Natural killer cell treated with Interleukin-12 subunit alpha and Interleukin-12 subunit beta and Interleukin-15 and Interleukin-18, amount 100 ng/mL, for 72 hours (primary cell): ENCODE measurements at regions not wholly inside any gene's neighbourhood (a gene's known extent, or its start where the extent isn't known, plus 50 kb on each side); places are given as distances from the start of the nearest gene placed in this dataset.
"Not testable (repeated sequence)": the region's sequence is repeated elsewhere in the genome, so short reads cannot be mapped to it uniquely, and the experiment has no call there.

Experiments used
- ATAC-seq, 2 donors: fragments of 150-1000 bp; cut with Tn5 transposase in 1 of 2; sonication (Bioruptor Pico), chemical (Tn5 transposase) in 1 of 2; 2 replicates each; pipeline ENCODE4 v1.10.0; 2021
- DNase-seq: peaks from one replicate; pipeline ENCODE4 v3.0.0; 2022; ENCODE audit warnings: low spot score
- H3K27ac Mint-ChIP-seq, 2 donors: 1 replicate in 1 of 2; 2 replicates in 1 of 2; pipeline ENCODE4 v1.8.0; 2022; ENCODE audit warnings: mixed read lengths in 2 of 2, mild to moderate bottlenecking in 1 of 2, moderate library complexity in 1 of 2
- H3K27me3 Mint-ChIP-seq, 2 donors: 1 replicate in 1 of 2; 2 replicates in 1 of 2; pipeline ENCODE4 v1.8.0; 2022; ENCODE audit warnings: mixed read lengths in 2 of 2
- H3K36me3 Mint-ChIP-seq: one replicate; pipeline ENCODE4 v1.8.0; 2022; ENCODE audit warnings: mixed read lengths
- H3K4me1 Mint-ChIP-seq, 2 donors: 1 replicate in 1 of 2; 2 replicates in 1 of 2; pipeline ENCODE4 v1.8.0; 2022; ENCODE audit warnings: low read depth in 2 of 2, mixed read lengths in 2 of 2, mild to moderate bottlenecking in 1 of 2
- H3K4me3 Mint-ChIP-seq: one replicate; pipeline ENCODE4 v1.8.0; 2022; ENCODE audit warnings: mixed read lengths
- H3K9me3 Mint-ChIP-seq: 2 replicates; pipeline ENCODE4 v1.8.0; 2022; ENCODE audit warnings: mixed read lengths

GRCh38 chr14:30227436-30227835 is 299.8 kb upstream of the PRKD1 start:
- peaks cover 11% of the 10 kb centered on the region for H3K9me3 Mint-ChIP-seq
- H3K4me1 Mint-ChIP-seq, result no peaks in the 10 kb centered on the region
- no peaks in the 10 kb centered on the region for H3K27me3 Mint-ChIP-seq
- no peak overlapping the region for H3K27ac Mint-ChIP-seq
- no peaks in the 10 kb centered on the region for H3K36me3 Mint-ChIP-seq
- no peak overlapping the region for H3K4me3 Mint-ChIP-seq
- DNase-seq, result no peak
- no peak for ATAC-seq

GRCh38 chr14:30227876-30228275 is 300.2 kb upstream of the PRKD1 start:
- H3K4me1 Mint-ChIP-seq, result no peaks in the 10 kb centered on the region
- no peak for DNase-seq
- ATAC-seq, result no peak
- H3K27me3 Mint-ChIP-seq, result no peaks in the 10 kb centered on the region
- no peak overlapping the region for H3K4me3 Mint-ChIP-seq
- H3K27ac Mint-ChIP-seq, result no peak overlapping the region
- H3K9me3 Mint-ChIP-seq, result peaks cover 11% of the 10 kb centered on the region
- H3K36me3 Mint-ChIP-seq, result no peaks in the 10 kb centered on the region

- Mint-ChIP-seq H3K36me3 (no peaks in the 10 kb centered on the region), H3K27ac (no peak overlapping the region), H3K9me3 (peaks cover 18% of the 10 kb centered on the region), H3K4me1 (no peaks in the 10 kb centered on the region), H3K27me3 (no peaks in the 10 kb centered on the region), H3K4me3 (no peak overlapping the region)
- DNase-seq (no peak), ATAC-seq (no peak)
Measured at GRCh38 chr14:30230719-30231118, 303.1 kb upstream of the PRKD1 start.

- DNase-seq, result no peak
- no peak for ATAC-seq
- Mint-ChIP-seq H3K36me3 (no peaks in the 10 kb centered on the region), H3K27me3 (no peaks in the 10 kb centered on the region), H3K9me3 (peaks cover 25% of the 10 kb centered on the region), H3K4me1 (no peaks in the 10 kb centered on the region), H3K4me3 (no peak overlapping the region), H3K27ac (no peak overlapping the region)
Measured at GRCh38 chr14:30234966-30235365, 307.3 kb upstream of the PRKD1 start.

GRCh38 chr14:30235485-30235884 is 307.8 kb upstream of the PRKD1 start:
- DNase-seq (no peak), ATAC-seq (no peak)
- peaks cover 26% of the 10 kb centered on the region for H3K9me3 Mint-ChIP-seq
- no peak overlapping the region for H3K27ac Mint-ChIP-seq
- no peaks in the 10 kb centered on the region for H3K4me1 Mint-ChIP-seq
- H3K27me3 Mint-ChIP-seq, result no peaks in the 10 kb centered on the region
- no peak overlapping the region for H3K4me3 Mint-ChIP-seq
- H3K36me3 Mint-ChIP-seq, result no peaks in the 10 kb centered on the region

- no peak overlapping the region for H3K4me3 Mint-ChIP-seq
- ATAC-seq, result no peak
- peaks cover 16% of the 10 kb centered on the region for H3K9me3 Mint-ChIP-seq
- no peak overlapping the region for H3K27ac Mint-ChIP-seq
- H3K36me3 Mint-ChIP-seq, result no peaks in the 10 kb centered on the region
- H3K4me1 Mint-ChIP-seq, result no peaks in the 10 kb centered on the region
- no peaks in the 10 kb centered on the region for H3K27me3 Mint-ChIP-seq
- no peak for DNase-seq
Measured at GRCh38 chr14:30238936-30239335, 311.3 kb upstream of the PRKD1 start.

GRCh38 chr14:30240018-30240417 is 312.4 kb upstream of the PRKD1 start:
- ATAC-seq, result no peak
- H3K27me3 Mint-ChIP-seq, result no peaks in the 10 kb centered on the region
- H3K4me3 Mint-ChIP-seq, result no peak overlapping the region

GRCh38 chr14:30240685-30241084 is 313.0 kb upstream of the PRKD1 start:
- Mint-ChIP-seq H3K36me3 (no peaks in the 10 kb centered on the region), H3K4me3 (no peak overlapping the region), H3K9me3 (peaks cover 11% of the 10 kb centered on the region), H3K27me3 (no peaks in the 10 kb centered on the region), H3K4me1 (no peaks in the 10 kb centered on the region), H3K27ac (no peak overlapping the region)
- ATAC-seq, result no peak
- DNase-seq, result no peak

More at GRCh38 chr14:30240018-30240417, 312.4 kb upstream of the PRKD1 start:
- Mint-ChIP-seq H3K36me3 (no peaks in the 10 kb centered on the region), H3K27ac (no peak overlapping the region), H3K4me1 (no peaks in the 10 kb centered on the region), H3K9me3 (peaks cover 14% of the 10 kb centered on the region)
- DNase-seq, result no peak

GRCh38 chr14:30242744-30243143 is 315.1 kb upstream of the PRKD1 start:
- ATAC-seq, result no peak
- DNase-seq, result no peak

GRCh38 chr14:30243207-30243606 is 315.6 kb upstream of the PRKD1 start:
- H3K9me3 Mint-ChIP-seq, result peaks cover 12% of the 10 kb centered on the region
- H3K36me3 Mint-ChIP-seq, result no peaks in the 10 kb centered on the region
- ATAC-seq, result no peak
- H3K27me3 Mint-ChIP-seq, result no peaks in the 10 kb centered on the region
- no peaks in the 10 kb centered on the region for H3K4me1 Mint-ChIP-seq
- no peak for DNase-seq
- no peak overlapping the region for H3K4me3 Mint-ChIP-seq
- H3K27ac Mint-ChIP-seq, result no peak overlapping the region

More at GRCh38 chr14:30242744-30243143, 315.1 kb upstream of the PRKD1 start:
- no peaks in the 10 kb centered on the region for H3K27me3 Mint-ChIP-seq
- H3K4me1 Mint-ChIP-seq, result no peaks in the 10 kb centered on the region
- H3K36me3 Mint-ChIP-seq, result no peaks in the 10 kb centered on the region
- peaks cover 12% of the 10 kb centered on the region for H3K9me3 Mint-ChIP-seq
- H3K4me3 Mint-ChIP-seq, result no peak overlapping the region
- H3K27ac Mint-ChIP-seq, result no peak overlapping the region

GRCh38 chr14:30243805-30244204 is 315.2 kb upstream of the G2E3 start:
- Mint-ChIP-seq H3K27ac (no peak overlapping the region), H3K27me3 (no peaks in the 10 kb centered on the region), H3K9me3 (peaks cover 12% of the 10 kb centered on the region), H3K36me3 (no peaks in the 10 kb centered on the region), H3K4me3 (no peak overlapping the region), H3K4me1 (no peaks in the 10 kb centered on the region)
- DNase-seq (no peak), ATAC-seq (no peak)

GRCh38 chr14:30244348-30244747 is 314.6 kb upstream of the G2E3 start:
- H3K9me3 Mint-ChIP-seq, H3K36me3 Mint-ChIP-seq, ATAC-seq, DNase-seq, H3K27me3 Mint-ChIP-seq, H3K27ac Mint-ChIP-seq, H3K4me1 Mint-ChIP-seq, H3K4me3 Mint-ChIP-seq: not testable (repeated sequence)

GRCh38 chr14:30251017-30251416 is 307.9 kb upstream of the G2E3 start:
- Mint-ChIP-seq H3K9me3 (peaks cover 9% of the 10 kb centered on the region), H3K27me3 (no peaks in the 10 kb centered on the region), H3K27ac (no peak overlapping the region), H3K4me1 (no peaks in the 10 kb centered on the region), H3K4me3 (no peak overlapping the region), H3K36me3 (no peaks in the 10 kb centered on the region)
- no peak for ATAC-seq
- no peak for DNase-seq

- H3K4me1 Mint-ChIP-seq, result no peaks in the 10 kb centered on the region
- no peak overlapping the region for H3K27ac Mint-ChIP-seq
- no peaks in the 10 kb centered on the region for H3K27me3 Mint-ChIP-seq
- peaks cover 15% of the 10 kb centered on the region for H3K9me3 Mint-ChIP-seq
- no peak overlapping the region for H3K4me3 Mint-ChIP-seq
- ATAC-seq, result no peak
- peaks cover 6% of the 10 kb centered on the region for H3K36me3 Mint-ChIP-seq
- DNase-seq, result no peak
Measured at GRCh38 chr14:30251557-30252100, 307.3 kb upstream of the G2E3 start.

GRCh38 chr14:30252151-30252550 is 306.8 kb upstream of the G2E3 start:
- no peaks in the 10 kb centered on the region for H3K27me3 Mint-ChIP-seq
- H3K36me3 Mint-ChIP-seq, result peaks cover 7% of the 10 kb centered on the region
- ATAC-seq, result no peak
- no peak overlapping the region for H3K4me3 Mint-ChIP-seq
- H3K27ac Mint-ChIP-seq, result no peak overlapping the region
- DNase-seq, result no peak
- H3K9me3 Mint-ChIP-seq, result peaks cover 19% of the 10 kb centered on the region
- H3K4me1 Mint-ChIP-seq, result no peaks in the 10 kb centered on the region
